K562 (cell line): ENCODE measurements at regions not wholly inside any gene's neighbourhood (a gene's known extent, or its start where the extent isn't known, plus 50 kb on each side); places are given as distances from the start of the nearest gene placed in this dataset.

Source experiments
- ATAC-seq: fragments of 200-7000 bp; cut with Tn5 transposase; 3 replicates; pipeline ENCODE4 v1.9.1; 2020; ENCODE audit warnings: moderate library complexity
- BruUV-seq: library from RNA; stranded (reverse); fragments of 400-500 nt; replicated peaks from 2 replicates; lab custom pipeline; 2021; lab: Mats Ljungman, UMichigan
- CTCF ChIA-PET: fragments of 300-600 bp; formaldehyde crosslinking; extraction: SDS; loops from one replicate; lab custom pipeline; 2021; ENCODE audit warnings: low intra/inter-chr PET ratio; lab: Yijun Ruan, JAX
- POLR2A ChIA-PET: fragments of 300-600, 350-650 bp; sonication (Branson Sonifier 250); formaldehyde crosslinking; extraction: SDS; loops from one replicate; lab custom pipeline; 2021; ENCODE audit warnings: antibody characterized with exemption, inconsistent platforms; lab: Yijun Ruan, JAX
- DNase-seq, 4 experiments: peaks; one replicate each; pipeline versions ENCODE4 v3.0.0 to v3.0.0-alpha.2; 2011 to 2018; ENCODE audit warnings: low spot score in 3 of 4, mixed read lengths in 3 of 4; ENCODE audit errors: extremely low read depth in 1 of 4
- FAIRE-seq: peaks from 2 replicates; lab custom pipeline; 2011; peaks lifted over from hg19 to GRCh38; lab: Jason Lieb, UNC
- H2AFZ ChIP-seq: 2 replicates; pipeline ENCODE4 v1.6.0; 2011; ENCODE audit warnings: low read depth, low read length, control low read depth, inconsistent platforms
- H3K27ac ChIP-seq: fragments of 200-600 bp; 3 replicates; pipeline ENCODE4 v1.8.0; 2011; ENCODE audit warnings: low read depth, mild to moderate bottlenecking, control low read depth, inconsistent platforms, low read length, moderate library complexity, mixed read lengths; ENCODE audit errors: extremely low read depth
- H3K27me3 ChIP-seq, 2 experiments: fragments of 300-600 bp in 1 of 2; 2 replicates in 1 of 2; 3 replicates in 1 of 2; pipeline versions ENCODE4 v1.6.0 to v1.8.0; 2011; ENCODE audit warnings: inconsistent platforms in 2 of 2, low read length in 2 of 2, mild to moderate bottlenecking in 1 of 2, mixed read lengths in 1 of 2, moderate library complexity in 1 of 2; ENCODE audit not compliant: control insufficient read depth in 2 of 2, insufficient read depth in 2 of 2
- H3K36me3 ChIP-seq: fragments of 300-600 bp; 3 replicates; pipeline ENCODE4 v1.8.0; 2011; ENCODE audit warnings: mild to moderate bottlenecking, low read length, inconsistent platforms; ENCODE audit not compliant: control insufficient read depth, insufficient read depth
- H3K4me1 ChIP-seq, 2 experiments: fragments of 200-600 bp in 1 of 2; replicated peaks in 1 of 2; 2 replicates in 1 of 2; 3 replicates in 1 of 2; pipeline versions ENCODE4 v1.5.1 to v1.8.0; 2011; ENCODE audit warnings: inconsistent platforms in 2 of 2, low read length in 2 of 2, mild to moderate bottlenecking in 1 of 2, mixed read lengths in 1 of 2, moderate library complexity in 1 of 2; ENCODE audit not compliant: control insufficient read depth in 2 of 2, insufficient read depth in 2 of 2
- H3K4me2 ChIP-seq: 2 replicates; pipeline ENCODE4 v1.6.1; 2011; ENCODE audit warnings: low read length, control low read depth, inconsistent platforms, mixed read lengths; ENCODE audit not compliant: insufficient read depth
- H3K4me3 ChIP-seq: fragments of 200-600 bp; sonication (generic), shearing (Covaris generic); 2 replicates; pipeline ENCODE4 v1.5.1; 2016; ENCODE audit warnings: control low read depth, inconsistent platforms
- H3K79me2 ChIP-seq: fragments of 200-600 bp; 3 replicates; pipeline ENCODE4 v1.8.0; 2011; ENCODE audit warnings: low read length, inconsistent platforms; ENCODE audit not compliant: control insufficient read depth, insufficient read depth
- H3K9ac ChIP-seq, 2 experiments: 2 replicates each; pipeline versions ENCODE4 v1.6.0 to v1.6.1; 2011; ENCODE audit warnings: low read depth in 2 of 2, low read length in 2 of 2, control low read depth in 1 of 2, inconsistent platforms in 1 of 2, mild to moderate bottlenecking in 1 of 2, mixed read lengths in 1 of 2; ENCODE audit not compliant: insufficient read depth in 1 of 2
- H3K9me1 ChIP-seq: one replicate; pipeline ENCODE4 v1.6.0; 2011; ENCODE audit warnings: inconsistent platforms, mild to moderate bottlenecking, low read length, moderate library complexity; ENCODE audit not compliant: control insufficient read depth, insufficient read depth
- H3K9me3 ChIP-seq: replicated peaks from 2 replicates; pipeline ENCODE4 v1.5.1; 2011; ENCODE audit warnings: low read depth, low read length, inconsistent platforms; ENCODE audit not compliant: control insufficient read depth, insufficient read depth
- H4K20me1 ChIP-seq: replicated peaks from 2 replicates; pipeline ENCODE4 v1.6.1; 2011; ENCODE audit warnings: low read length, inconsistent platforms, mixed read lengths; ENCODE audit not compliant: control insufficient read depth, insufficient read depth
- BRD9 ChIP-seq: fragments of 450-650 bp; IDR thresholded peaks from 2 replicates; pipeline ENCODE4 v1.6.1; 2018; ENCODE audit warnings: low read depth; ENCODE audit not compliant: partially characterized antibody
- CBX5 ChIP-seq: IDR thresholded peaks from 2 replicates; pipeline ENCODE4 v1.6.1; 2014; ENCODE audit warnings: low read depth, borderline replicate concordance
- HDAC8 ChIP-seq: fragments of 450-650 bp; IDR thresholded peaks from 2 replicates; pipeline ENCODE4 v1.6.1; 2016; ENCODE audit warnings: mild to moderate bottlenecking, missing genetic modification characterization, moderate library complexity, missing compliant biosample characterization
- JUND ChIP-seq, 2 experiments: IDR thresholded peaks; 2 replicates in 1 of 2; 3 replicates in 1 of 2; pipeline ENCODE4 v1.6.1; 2011; ENCODE audit warnings: borderline replicate concordance in 2 of 2, low read depth in 2 of 2, low read length in 2 of 2, improper control_type of control experiment in 1 of 2, missing biosample characterization in 1 of 2, missing genetic modification characterization in 1 of 2, missing genetic modification reagents in 1 of 2
- MYNN ChIP-seq, 2 experiments: sonication (generic); formaldehyde crosslinking in 1 of 2; IDR thresholded peaks; 2 replicates each; pipeline versions ENCODE4 v1.5.0 to v1.6.1; 2016 to 2020; ENCODE audit warnings: antibody characterized with exemption in 1 of 2, missing genetic modification reagents in 1 of 2
- SAP30 ChIP-seq: fragments of 200-600 bp; sonication (generic); IDR thresholded peaks from 2 replicates; pipeline ENCODE4 v1.6.1; 2012; ENCODE audit warnings: borderline replicate concordance, low read depth, mild to moderate bottlenecking, moderate library complexity, low read length, control low read depth, inconsistent platforms; ENCODE audit not compliant: insufficient read depth, poor library complexity, severe bottlenecking
- SFPQ ChIP-seq: fragments of 200-400 bp; formaldehyde crosslinking; IDR thresholded peaks from 2 replicates; pipeline ENCODE4 v1.6.1; 2017; ENCODE audit warnings: mild to moderate bottlenecking, low read depth, low read length, moderate library complexity
- SIRT6 ChIP-seq: IDR thresholded peaks from one replicate; pipeline ENCODE4 v1.6.1; 2012; ENCODE audit warnings: low read depth, mild to moderate bottlenecking, control low read depth, inconsistent platforms, low read length, moderate library complexity
- YY1 ChIP-seq, 3 experiments: IDR thresholded peaks; 2 replicates each; pipeline ENCODE4 v1.6.1; 2011; ENCODE audit warnings: low read length in 2 of 3, mild to moderate bottlenecking in 2 of 3, moderate library complexity in 2 of 3, borderline replicate concordance in 1 of 3, control low read depth in 1 of 3, low read depth in 1 of 3; ENCODE audit not compliant: insufficient read depth in 3 of 3, insufficient replicate concordance in 2 of 3, control insufficient read depth in 1 of 3, insufficient read length in 1 of 3; ENCODE audit errors: extremely low read depth in 1 of 3
- ZMIZ1 ChIP-seq, 2 experiments: fragments of 150-350 bp in 1 of 2; IDR thresholded peaks; 2 replicates each; pipeline ENCODE4 v1.6.1; 2012 to 2016; ENCODE audit warnings: low read depth in 2 of 2, low read length in 2 of 2, mild to moderate bottlenecking in 1 of 2, moderate library complexity in 1 of 2
- ZNF175 ChIP-seq: fragments of 200-800 bp; sonication (Bioruptor generic); IDR thresholded peaks from 2 replicates; pipeline ENCODE4 v1.6.1; 2016; ENCODE audit warnings: low read depth, mild to moderate bottlenecking, missing genetic modification characterization, missing compliant biosample characterization
- ZNF280A ChIP-seq: fragments of 450-650 bp; IDR thresholded peaks from 2 replicates; pipeline ENCODE4 v1.6.1; 2018; ENCODE audit warnings: mild to moderate bottlenecking, low read depth; ENCODE audit not compliant: partially characterized antibody
- WGBS: fragments of 100-300 bp; shearing (Covaris generic); methylation state at CpG from one replicate; pipeline ENCODE4 v1.1.6; 2016; ENCODE audit warnings: low coverage, mixed read lengths; ENCODE audit not compliant: insufficient coverage; ENCODE audit errors: missing lambda C conversion rate; 5-methylcytosine and 5-hydroxymethylcytosine counted together
- in situ Hi-C: fragments of 300-500 bp; cut with MboI; formaldehyde crosslinking; loops from 4 replicates; pipeline ENCODE4 v1.15.0; 2018; ENCODE audit warnings: inconsistent platforms, mixed read lengths
- intact Hi-C: fragments of 100-400 bp; cut with micrococcal nuclease; formaldehyde crosslinking; loops from 2 replicates; pipeline ENCODE4 v1.14.2; 2022

GRCh38 chr22:48081281-48081680, 1318.8 kb downstream of the TBC1D22A start:
- no peak overlapping the region for H2AFZ ChIP-seq
- DNase-seq (no peak), ATAC-seq (no peak), FAIRE-seq (no peak)
- no TSS peak for BruUV-seq
- H3K9me3 ChIP-seq = no peaks in the 10 kb centered on the region
- TF ChIP-seq SAP30 (no peak), ZMIZ1 (IDR thresholded peaks at IDR 0.05; ENCODE audit: low read depth in 2 of 2, low read length in 2 of 2) (no peak), CBX5 (no peak), ZNF280A (no peak), SFPQ (no peak), YY1 (IDR thresholded peaks at IDR 0.05; ENCODE audit: borderline replicate concordance in 1 of 3, control insufficient read depth in 1 of 3, extremely low read depth in 1 of 3, insufficient read depth in 3 of 3, insufficient read length in 1 of 3, insufficient replicate concordance in 2 of 3, low read depth in 1 of 3, low read length in 2 of 3) (no peak), JUND (IDR thresholded peaks at IDR 0.05; ENCODE audit: borderline replicate concordance, low read depth, low read length) (no peak), JUND (tag; IDR thresholded peaks at IDR 0.05; ENCODE audit: borderline replicate concordance, low read depth, low read length) (no peak), HDAC8 (tag) (no peak), MYNN (IDR thresholded peaks at IDR 0.05) (no peak), MYNN (CRISPR knock-in tag; IDR thresholded peaks at IDR 0.05) (no peak), BRD9 (no peak), SIRT6 (no peak), ZNF175 (CRISPR knock-in tag) (no peak)
- H3K27ac ChIP-seq = no peak overlapping the region
- ChIA-PET POLR2A (no interaction called here), CTCF (no interaction called here)
- H3K4me3 ChIP-seq = no peak overlapping the region
- H3K36me3 ChIP-seq = no peaks in the 10 kb centered on the region
- WGBS = 0% methylated on average over 8 of the region's 16 CpGs
- no peak overlapping the region for H3K9ac ChIP-seq
- no peaks in the 10 kb centered on the region for H3K79me2 ChIP-seq
- peaks cover 0 to 13% of the 10 kb centered on the region in 2 experiments; a peak in 2 of 5 replicates for H3K27me3 ChIP-seq
- in situ Hi-C loops (no loop called here), intact Hi-C loops (no loop called here)
- no peaks in the 10 kb centered on the region for H4K20me1 ChIP-seq
- H3K4me1 ChIP-seq = no peaks in the 10 kb centered on the region
- H3K4me2 ChIP-seq = no peak overlapping the region
- H3K9me1 ChIP-seq = no peaks in the 10 kb centered on the region
